ENCODE measurements at regions not wholly inside any gene's neighbourhood (a gene's known extent, or its start where the extent isn't known, plus 50 kb on each side); places are given as distances from the start of the nearest gene placed in this dataset.
A peak's percentile ranks its signal among the peaks of the same experiment; 100 is the strongest.

- DNase-seq (ENCODE audit: low spot score) = no peak
Observed at GRCh38 chr9:120001536-120001935, 578.4 kb downstream of the CDK5RAP2 start.

- DNase-seq (ENCODE audit: low spot score) = no peak
Observed at GRCh38 chr9:119998614-119999013, 581.4 kb downstream of the CDK5RAP2 start.

- no peak for DNase-seq (ENCODE audit: low spot score)
Observed at GRCh38 chr9:119991797-119992196, 588.2 kb downstream of the CDK5RAP2 start.

- DNase-seq (ENCODE audit: low spot score) = no peak
Observed at GRCh38 chr9:119986713-119987112, 593.3 kb downstream of the CDK5RAP2 start.

DNA sequence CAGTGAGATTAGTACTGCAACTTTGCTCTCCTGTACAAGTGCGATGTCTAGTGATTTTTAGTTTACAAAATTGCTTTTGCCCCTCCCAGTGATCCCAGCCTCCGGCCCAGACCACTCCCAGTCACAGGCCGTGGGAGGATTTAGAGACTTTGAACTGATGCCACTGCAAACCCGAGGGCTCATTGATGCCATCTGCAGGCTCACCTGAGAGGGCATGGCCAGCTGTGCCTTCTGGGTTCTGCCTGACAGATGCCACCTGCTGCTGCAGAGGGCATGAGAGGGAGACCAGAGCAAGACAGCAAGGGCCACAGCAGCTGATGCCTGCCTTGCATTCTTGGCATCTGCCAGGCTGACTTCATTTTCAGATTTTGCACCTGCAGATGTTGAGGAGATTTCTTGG is 593.8 kb downstream of the CDK5RAP2 start:
- DNase-seq (ENCODE audit: low spot score) = no peak

- DNase-seq (ENCODE audit: low spot score) = no peak
Observed at GRCh38 chr9:119974026-119974425, 604.8 kb upstream of the BRINP1 start.

GRCh38 chr9:119968836-119969707 is 599.8 kb upstream of the BRINP1 start:
- DNase-seq (ENCODE audit: low spot score) = peak; percentile 67

DNA sequence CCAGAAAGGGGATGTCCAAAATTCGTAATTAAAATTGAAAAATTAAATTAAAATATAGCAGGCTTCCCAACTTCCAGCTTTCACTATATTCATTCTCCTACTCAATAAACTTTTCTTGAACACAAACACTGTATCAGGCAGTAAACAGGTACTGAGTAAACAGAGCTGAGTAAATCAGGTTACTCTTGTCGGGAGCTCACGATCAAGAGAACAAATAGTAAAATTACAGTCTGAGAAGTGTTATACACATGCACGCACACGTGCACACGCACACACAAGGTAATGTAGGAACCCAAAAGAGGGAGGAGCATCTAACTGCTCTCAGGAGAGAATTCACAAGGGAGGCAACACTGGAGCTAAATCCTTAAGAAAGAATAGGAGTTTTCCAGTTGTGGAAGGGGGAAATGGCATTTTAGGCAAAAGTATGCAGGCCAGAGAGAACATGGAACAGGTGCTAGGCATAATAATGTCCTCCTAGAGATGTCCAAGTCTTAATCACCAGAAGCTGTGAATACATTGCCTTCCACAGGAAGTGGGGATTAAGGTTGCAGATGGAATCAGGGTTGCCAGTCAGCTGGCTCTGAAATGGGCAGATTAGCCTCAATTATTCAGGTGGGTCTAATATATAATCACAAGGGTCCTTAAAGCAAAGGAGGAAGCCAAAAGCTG is 598.8 kb upstream of the BRINP1 start:
- DNase-seq (ENCODE audit: low spot score) = no peak

GRCh38 chr9:119963798-119964372 is 594.6 kb upstream of the BRINP1 start:
- peak; percentile 51 for DNase-seq (ENCODE audit: low spot score)

- DNase-seq (ENCODE audit: low spot score) = no peak
Observed at GRCh38 chr9:119963258-119963797, 594.1 kb upstream of the BRINP1 start.

DNA sequence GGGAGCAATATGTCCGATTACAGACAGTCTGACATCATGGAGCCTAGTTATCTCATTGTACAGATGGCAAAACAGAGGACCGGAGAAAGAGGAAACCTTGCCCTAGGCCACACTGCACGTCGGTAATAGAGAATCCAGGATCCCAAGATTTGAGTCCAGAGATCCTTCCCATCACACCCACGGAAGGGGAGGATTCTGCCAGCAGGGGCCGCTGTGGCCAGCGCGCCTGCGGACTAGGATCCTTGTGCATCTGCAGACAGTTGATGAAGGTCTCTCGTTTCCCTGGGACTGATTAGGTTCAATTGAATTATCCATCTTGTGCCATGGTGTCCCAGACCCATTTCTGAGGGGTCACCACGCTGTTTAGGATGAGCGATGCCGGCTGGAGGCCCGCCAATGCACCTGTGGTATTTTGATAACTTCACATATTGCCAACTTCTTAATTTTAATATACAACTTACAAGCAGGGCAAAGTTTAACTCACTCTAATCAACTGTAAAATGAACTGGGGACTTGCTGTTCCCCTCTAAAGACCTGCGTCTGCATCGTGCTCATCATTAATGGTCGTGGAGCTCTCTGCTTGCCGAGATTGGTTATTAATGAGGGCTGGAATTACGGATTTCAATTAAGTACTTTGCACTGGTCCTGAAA is 592.7 kb upstream of the BRINP1 start:
- DNase-seq (ENCODE audit: low spot score) = peak; percentile 18

DNA sequence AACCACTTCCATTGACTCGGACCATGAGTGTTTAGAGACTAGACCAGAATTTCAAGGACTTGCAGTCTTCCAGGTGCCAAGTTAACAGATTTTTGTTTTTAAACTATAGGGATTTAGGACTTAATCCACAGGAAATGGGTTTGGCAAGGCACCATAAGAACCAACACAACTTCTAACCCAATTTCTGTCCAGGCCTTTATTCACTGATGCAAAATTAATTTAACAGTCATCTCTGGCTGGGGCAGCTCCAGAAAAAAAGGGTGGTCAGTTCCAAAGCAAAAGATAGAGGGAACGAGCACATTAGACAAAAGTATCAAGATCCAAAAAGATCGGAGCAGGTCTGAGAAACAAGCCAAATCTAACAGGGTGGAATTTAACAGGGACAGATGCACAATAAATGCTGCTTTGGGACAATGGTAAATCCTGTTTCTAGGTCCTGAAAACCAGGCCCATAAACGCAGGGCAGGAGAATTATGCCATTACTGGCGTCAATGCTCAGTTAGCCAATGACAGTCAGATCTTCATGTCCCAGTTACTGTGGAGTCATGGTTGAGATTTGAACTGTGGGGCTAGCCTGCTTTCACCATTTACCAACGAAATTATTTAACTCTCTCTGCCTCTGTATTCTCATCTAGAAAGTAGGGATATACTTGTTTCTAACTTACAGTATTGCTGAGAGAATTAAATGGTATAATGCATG is 590.8 kb upstream of the BRINP1 start:
- no peak for DNase-seq (ENCODE audit: low spot score)

- no peak for DNase-seq (ENCODE audit: low spot score)
Observed at GRCh38 chr9:119956111-119956510, 586.9 kb upstream of the BRINP1 start.

DNA sequence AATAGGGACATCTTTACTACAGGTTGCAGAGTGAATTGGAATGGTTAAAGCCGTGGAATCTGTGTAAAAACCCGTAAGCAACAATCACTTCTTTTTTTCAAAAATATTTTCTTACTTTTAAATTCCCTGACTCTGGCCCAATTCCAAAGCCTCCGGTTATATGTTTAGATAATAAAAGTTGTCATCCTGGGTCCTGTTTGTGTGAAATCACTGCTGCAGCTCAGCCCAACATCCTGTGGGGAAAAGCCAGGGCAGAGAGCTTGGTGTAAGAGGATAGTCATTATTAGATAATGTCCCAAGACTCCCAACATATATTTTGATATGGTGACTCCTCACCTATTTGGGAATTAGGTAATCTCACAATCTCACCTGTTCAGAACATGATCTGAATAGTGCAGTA is 586.0 kb upstream of the BRINP1 start:
- no peak for DNase-seq (ENCODE audit: low spot score)

GRCh38 chr9:119951591-119951990 is 582.4 kb upstream of the BRINP1 start:
- no peak for DNase-seq (ENCODE audit: low spot score)

- no peak for DNase-seq (ENCODE audit: low spot score)
Observed at GRCh38 chr9:119951090-119951489, 581.9 kb upstream of the BRINP1 start.

DNA sequence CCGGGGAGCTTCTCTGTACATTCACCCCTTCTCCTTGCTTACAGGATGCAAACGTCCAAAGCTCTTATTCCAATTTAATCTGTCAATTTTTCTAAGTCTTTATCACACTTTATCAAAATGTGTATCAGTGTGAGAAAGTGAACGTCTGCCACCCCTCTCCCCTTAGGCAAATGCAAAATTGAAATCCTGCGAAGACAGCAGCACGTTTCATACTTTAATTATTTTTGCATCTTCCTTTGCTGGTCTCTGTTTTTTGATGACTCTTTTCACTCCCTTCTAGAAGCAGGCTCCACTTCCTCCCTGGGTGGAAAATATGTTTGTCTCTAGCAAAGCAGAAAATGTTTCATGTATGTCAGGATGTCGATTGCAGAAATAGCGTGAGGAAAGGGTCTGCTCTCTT is 576.5 kb upstream of the BRINP1 start:
- DNase-seq (ENCODE audit: low spot score) = no peak

GRCh38 chr9:119941091-119941490 is 571.9 kb upstream of the BRINP1 start:
- no peak for DNase-seq (ENCODE audit: low spot score)

- DNase-seq (ENCODE audit: low spot score) = no peak
Observed at GRCh38 chr9:119938871-119939270, 569.6 kb upstream of the BRINP1 start.

- DNase-seq (ENCODE audit: low spot score) = no peak
Observed at GRCh38 chr9:119934497-119934896, 565.3 kb upstream of the BRINP1 start.

- DNase-seq (ENCODE audit: low spot score) = no peak
Observed at GRCh38 chr9:119933191-119933590, 564.0 kb upstream of the BRINP1 start.

DNA sequence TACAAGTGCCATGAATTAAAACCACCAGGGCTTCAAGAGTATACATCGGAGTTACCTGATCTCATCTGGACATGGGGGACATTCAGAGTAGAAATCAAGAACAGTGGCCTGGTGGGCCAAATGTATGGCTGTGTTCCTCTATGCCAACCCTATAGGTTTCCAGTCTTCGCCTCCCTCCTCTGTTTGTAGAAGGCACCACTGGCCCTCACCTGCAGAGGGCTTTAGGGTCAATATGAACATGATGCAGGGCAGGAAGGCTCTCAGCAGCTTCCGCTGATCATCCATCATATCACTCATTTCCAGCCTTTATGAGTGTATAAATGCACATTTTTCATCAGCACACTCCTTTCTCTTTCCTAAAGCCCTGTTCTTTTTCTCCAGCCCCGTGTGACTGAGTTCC is 555.5 kb upstream of the BRINP1 start:
- no peak for DNase-seq (ENCODE audit: low spot score)
